ENCODE measurements at regions not wholly inside any gene's neighbourhood (a gene's known extent, or its start where the extent isn't known, plus 50 kb on each side); places are given as distances from the start of the nearest gene placed in this dataset.
"Not testable (repeated sequence)": the region's sequence is repeated elsewhere in the genome, so short reads cannot be mapped to it uniquely, and the experiment has no call there.

DNA sequence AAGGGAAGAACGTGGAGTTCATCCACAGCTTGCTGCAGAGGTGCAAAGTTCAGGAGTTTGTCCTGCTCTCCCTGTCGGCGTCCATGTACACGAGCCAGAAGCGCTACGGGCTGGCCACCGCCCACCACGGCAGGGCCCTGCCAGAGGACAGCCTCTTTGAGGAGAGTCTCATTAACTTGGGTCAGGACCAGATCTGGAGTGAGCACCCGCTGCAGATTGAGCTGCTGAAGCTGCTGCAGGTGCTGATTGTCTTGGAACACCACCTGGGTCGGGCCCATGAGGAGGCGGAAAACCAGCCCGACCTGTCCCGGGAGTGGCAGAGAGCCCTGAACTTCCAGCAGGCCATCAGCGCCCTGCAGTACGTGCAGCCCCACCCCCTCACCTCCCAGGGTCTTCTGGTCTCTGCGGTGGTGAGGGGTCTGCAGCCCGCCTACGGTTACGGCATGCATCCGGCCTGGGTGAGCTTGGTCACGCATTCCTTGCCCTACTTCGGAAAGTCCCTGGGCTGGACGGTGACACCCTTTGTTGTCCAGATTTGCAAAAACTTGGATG is 73.8 kb upstream of the MORC3 start:
- DNase-seq (ENCODE audit: extremely low read depth in 1 of 2, low read depth in 1 of 2), result no peak

GRCh38 chr21:36247316-36248010 is 72.5 kb upstream of the MORC3 start:
- no peak for DNase-seq (ENCODE audit: extremely low read depth in 1 of 2, low read depth in 1 of 2)

- no peak for DNase-seq (ENCODE audit: extremely low read depth in 1 of 2, low read depth in 1 of 2)
Observed at GRCh38 chr21:36249576-36250422, 70.2 kb upstream of the MORC3 start.

DNA sequence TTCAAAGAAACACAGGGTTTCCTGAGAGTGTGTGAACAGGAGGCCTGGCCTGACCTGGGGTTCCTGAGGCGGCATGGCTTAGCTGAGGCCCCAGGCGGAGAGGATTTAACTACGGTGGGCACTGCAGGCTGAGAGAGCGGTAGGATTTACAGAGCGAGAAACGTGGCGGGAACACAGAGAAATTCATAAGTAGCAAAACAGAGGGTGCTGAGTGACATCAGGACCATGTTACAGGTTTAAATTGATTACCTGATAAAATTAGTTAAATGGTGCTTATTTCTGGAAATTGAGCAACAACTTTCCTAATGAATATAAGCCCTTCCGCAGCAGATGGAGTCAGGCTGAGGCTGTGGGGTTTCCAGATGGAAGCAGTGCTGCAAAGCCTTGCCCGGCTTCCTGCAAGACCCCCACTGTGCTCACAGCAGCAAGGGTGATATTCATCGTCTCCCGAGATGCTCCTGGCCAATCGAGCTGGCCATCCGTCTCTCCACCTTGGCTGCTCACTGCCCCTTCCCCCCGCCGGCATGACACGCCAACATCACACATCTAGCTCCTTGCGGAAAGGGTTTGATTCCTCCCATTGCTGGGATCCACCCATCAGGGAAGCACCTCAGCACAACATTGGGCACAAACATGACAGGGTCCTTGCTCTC is 69.4 kb upstream of the MORC3 start:
- no peak for DNase-seq (ENCODE audit: extremely low read depth in 1 of 2, low read depth in 1 of 2)

- no peak for DNase-seq (ENCODE audit: extremely low read depth in 1 of 2, low read depth in 1 of 2)
Observed at GRCh38 chr21:36254106-36254941, 65.7 kb upstream of the MORC3 start.

GRCh38 chr21:36255663-36256062 is 64.3 kb upstream of the MORC3 start:
- DNase-seq (ENCODE audit: extremely low read depth in 1 of 2, low read depth in 1 of 2), result no peak

GRCh38 chr21:36257657-36258056 is 62.3 kb upstream of the MORC3 start:
- DNase-seq (ENCODE audit: extremely low read depth in 1 of 2, low read depth in 1 of 2), result no peak

GRCh38 chr21:36260030-36260787 is 59.8 kb upstream of the MORC3 start:
- peak; percentile 8 to 17 for DNase-seq (ENCODE audit: extremely low read depth in 1 of 2, low read depth in 1 of 2)

DNA sequence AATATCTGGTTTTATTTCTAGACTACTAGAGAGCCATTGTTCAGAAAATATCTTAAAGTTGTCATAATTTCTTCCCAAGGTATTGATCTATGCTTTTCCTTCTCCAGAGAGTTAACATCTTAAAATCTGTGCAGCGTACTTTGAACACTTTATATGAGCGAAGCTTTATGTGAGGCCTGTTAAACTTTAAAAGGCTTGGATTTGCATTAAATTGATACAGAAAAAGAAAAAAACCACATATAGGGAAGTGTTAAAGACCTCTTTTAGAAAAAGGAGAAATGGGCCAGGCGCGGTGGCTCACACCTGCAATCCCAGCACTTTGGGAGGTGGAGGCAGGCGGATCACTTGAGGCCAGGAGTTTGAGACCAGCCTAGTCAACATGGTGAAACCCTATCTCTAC is 59.2 kb upstream of the MORC3 start:
- no peak for DNase-seq (ENCODE audit: extremely low read depth in 1 of 2, low read depth in 1 of 2)

GRCh38 chr21:36261459-36261858 is 58.5 kb upstream of the MORC3 start:
- DNase-seq (ENCODE audit: extremely low read depth in 1 of 2, low read depth in 1 of 2), result no peak

GRCh38 chr21:36263797-36264196 is 56.2 kb upstream of the MORC3 start:
- DNase-seq (ENCODE audit: extremely low read depth in 1 of 2, low read depth in 1 of 2), result no peak

- no peak for DNase-seq (ENCODE audit: extremely low read depth in 1 of 2, low read depth in 1 of 2)
Observed at GRCh38 chr21:36265431-36265830, 54.6 kb upstream of the MORC3 start.

GRCh38 chr21:36267828-36268227 is 52.2 kb upstream of the MORC3 start:
- not testable (repeated sequence) for DNase-seq (ENCODE audit: extremely low read depth in 1 of 2, low read depth in 1 of 2)

- not testable (repeated sequence) for DNase-seq (ENCODE audit: extremely low read depth in 1 of 2, low read depth in 1 of 2)
Observed at GRCh38 chr21:36268264-36268663, 51.7 kb upstream of the MORC3 start.

Data from activated CD8-positive, alpha-beta memory T cell treated with anti-CD3 and anti-CD28 coated beads for 1 hour (primary cell).